Retinal pigment epithelial cell (primary cell): ENCODE measurements at regions not wholly inside any gene's neighbourhood (a gene's known extent, or its start where the extent isn't known, plus 50 kb on each side); places are given as distances from the start of the nearest gene placed in this dataset.

Experiments used
- DNase-seq: peaks from one replicate; pipeline ENCODE4 v3.0.0-alpha.2; 2010; ENCODE audit warnings: low read depth
- H3K4me3 ChIP-seq: 2 replicates; pipeline ENCODE4 v1.5.1; 2011; ENCODE audit warnings: mild to moderate bottlenecking, low read length, control low read depth, moderate library complexity
- TF ChIP-seq, protein P1 (sequence below): conservative IDR thresholded peaks from 2 replicates; pipeline ENCODE4 v1.5.1; 2011; ENCODE audit warnings: low read depth, low read length, control low read depth, inconsistent platforms

DNA sequence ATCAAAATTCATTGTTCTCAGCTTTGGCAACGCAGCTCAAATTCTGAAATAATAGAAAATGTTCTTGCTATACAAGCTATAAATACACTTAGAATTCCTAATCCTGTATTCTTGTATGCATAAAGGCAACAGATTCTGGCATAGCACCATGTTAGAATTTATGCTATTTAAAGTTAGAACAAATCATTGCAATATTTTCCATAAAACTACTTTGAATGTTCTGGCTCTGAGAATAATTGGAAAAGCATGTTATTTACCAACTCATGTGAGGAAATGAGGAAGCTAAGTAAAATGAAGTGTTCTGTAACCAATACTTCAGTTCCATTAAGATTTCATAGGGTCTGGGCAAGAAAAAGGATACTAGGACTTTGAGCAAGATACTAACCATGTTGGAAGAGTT is 888.9 kb downstream of the SQOR start:
- H3K4me3 ChIP-seq: no peak overlapping the region
- no peak for DNase-seq
- TF ChIP-seq, protein P1, sequence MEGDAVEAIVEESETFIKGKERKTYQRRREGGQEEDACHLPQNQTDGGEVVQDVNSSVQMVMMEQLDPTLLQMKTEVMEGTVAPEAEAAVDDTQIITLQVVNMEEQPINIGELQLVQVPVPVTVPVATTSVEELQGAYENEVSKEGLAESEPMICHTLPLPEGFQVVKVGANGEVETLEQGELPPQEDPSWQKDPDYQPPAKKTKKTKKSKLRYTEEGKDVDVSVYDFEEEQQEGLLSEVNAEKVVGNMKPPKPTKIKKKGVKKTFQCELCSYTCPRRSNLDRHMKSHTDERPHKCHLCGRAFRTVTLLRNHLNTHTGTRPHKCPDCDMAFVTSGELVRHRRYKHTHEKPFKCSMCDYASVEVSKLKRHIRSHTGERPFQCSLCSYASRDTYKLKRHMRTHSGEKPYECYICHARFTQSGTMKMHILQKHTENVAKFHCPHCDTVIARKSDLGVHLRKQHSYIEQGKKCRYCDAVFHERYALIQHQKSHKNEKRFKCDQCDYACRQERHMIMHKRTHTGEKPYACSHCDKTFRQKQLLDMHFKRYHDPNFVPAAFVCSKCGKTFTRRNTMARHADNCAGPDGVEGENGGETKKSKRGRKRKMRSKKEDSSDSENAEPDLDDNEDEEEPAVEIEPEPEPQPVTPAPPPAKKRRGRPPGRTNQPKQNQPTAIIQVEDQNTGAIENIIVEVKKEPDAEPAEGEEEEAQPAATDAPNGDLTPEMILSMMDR: no peak

DNA sequence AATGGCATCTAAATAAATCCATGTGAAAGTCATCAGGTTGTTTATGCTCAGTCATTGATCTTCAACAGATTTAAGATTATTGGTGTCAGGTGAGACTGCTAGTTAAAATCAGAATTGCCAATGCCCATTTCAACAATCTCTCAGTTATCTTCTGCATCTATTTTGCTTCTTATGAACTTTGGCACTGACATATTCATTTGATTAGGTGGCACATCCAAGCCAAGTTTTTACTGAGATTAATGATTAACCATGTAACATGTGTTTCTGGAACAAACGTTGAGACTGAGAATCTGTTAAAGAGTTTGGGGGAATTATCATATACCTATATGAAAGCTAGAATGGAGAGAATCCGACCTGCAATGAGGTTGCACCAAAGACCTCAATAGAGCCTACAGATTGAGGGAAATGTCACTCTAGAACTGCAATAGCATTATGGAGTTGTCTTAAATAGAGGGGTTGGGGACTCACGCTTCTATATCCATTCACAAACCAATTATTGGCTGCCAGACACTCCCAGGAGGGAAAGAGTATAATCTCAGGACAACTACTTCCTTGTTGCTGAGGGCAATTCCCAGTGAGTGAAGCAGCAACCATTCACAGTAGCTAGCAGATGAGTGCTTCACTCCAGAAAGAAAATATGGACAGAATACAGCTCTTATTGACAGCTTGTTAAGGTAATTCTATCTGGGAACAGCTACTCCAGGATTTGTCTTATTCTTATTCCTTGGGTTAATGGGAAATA is 891.3 kb downstream of the SQOR start:
- no peak for DNase-seq
- no peak overlapping the region for H3K4me3 ChIP-seq
- TF ChIP-seq, protein P1: no peak

DNA sequence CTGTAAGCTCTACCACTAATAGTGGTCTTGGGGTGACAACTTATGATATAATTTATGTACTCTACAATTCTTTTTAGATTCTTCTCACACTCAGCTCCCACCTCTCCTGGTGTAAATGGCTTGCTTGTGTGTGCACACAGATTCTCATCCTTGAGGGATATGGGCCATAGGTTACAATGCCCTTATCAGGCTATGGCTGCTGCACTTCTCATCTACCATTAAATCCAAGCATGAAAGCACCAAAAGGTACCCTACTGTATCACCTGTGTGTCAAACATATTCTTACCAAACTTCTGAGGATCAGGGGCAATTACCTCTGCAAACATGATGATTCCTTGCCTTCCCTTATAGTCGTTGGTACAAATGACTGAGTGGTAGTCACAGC is 891.9 kb downstream of the SQOR start:
- TF ChIP-seq, protein P1: no peak
- no peak for DNase-seq
- no peak overlapping the region for H3K4me3 ChIP-seq

DNA sequence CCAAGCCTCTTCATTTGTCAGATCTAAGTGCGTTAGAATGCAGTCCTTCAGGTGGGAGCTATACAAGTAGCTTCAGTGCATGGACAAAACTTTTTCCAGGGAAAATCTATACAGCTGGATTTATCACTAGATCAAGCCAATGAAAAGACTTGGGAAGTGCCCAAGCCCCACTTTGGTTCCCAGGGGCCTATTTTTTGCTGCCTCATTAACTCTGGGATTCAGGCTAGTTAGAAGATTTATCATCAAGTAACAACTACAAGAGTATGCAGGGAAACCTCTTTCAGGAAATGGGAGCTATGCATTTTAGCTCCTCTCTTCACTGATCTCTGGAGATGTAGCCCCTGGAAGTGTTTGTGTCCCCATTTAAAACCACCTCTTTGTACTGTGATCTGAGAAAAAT is 908.8 kb downstream of the SQOR start:
- no peak overlapping the region for H3K4me3 ChIP-seq
- no peak for DNase-seq
- TF ChIP-seq, protein P1: no peak

DNA sequence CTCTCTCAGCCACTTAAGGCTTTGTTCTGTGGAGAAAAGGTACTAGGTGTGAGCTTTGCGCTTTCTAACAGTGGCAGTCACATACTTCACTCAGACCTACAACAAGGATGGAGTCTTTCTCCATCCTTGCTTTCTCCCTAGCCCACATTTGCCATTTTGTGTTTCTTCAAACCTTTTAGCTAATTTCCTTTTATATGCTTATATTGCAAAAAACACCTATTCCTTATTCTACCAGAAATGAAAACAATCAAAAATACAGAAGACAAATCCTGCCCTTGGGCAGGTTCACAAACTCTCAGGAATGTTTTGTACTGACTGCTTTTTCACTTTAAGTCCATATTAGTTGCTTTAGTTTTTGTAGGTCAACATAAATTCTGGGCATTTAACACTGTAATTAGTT is 914.2 kb downstream of the SQOR start:
- no peak overlapping the region for H3K4me3 ChIP-seq
- DNase-seq: no peak
- TF ChIP-seq, protein P1: no peak

DNA sequence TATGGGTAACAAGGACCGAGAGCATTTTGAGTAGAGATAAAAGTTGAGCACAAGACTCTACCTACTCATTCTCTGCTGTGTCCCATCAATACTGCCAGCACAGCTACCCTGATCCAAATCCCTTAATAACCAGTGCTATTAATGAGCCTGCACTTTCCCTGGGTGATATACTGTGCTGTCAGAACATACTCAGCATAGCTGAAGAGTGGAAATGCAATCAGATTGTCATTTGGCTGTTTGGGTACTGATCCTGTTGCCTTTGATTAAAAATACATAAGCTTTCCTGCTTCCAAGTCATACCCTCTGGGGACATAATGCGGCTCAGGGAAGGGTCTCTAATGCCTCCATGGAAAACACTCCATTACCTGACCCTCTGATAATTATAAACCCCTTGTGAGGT is 917.5 kb downstream of the SQOR start:
- DNase-seq: no peak
- H3K4me3 ChIP-seq: no peak overlapping the region
- TF ChIP-seq, protein P1: no peak

DNA sequence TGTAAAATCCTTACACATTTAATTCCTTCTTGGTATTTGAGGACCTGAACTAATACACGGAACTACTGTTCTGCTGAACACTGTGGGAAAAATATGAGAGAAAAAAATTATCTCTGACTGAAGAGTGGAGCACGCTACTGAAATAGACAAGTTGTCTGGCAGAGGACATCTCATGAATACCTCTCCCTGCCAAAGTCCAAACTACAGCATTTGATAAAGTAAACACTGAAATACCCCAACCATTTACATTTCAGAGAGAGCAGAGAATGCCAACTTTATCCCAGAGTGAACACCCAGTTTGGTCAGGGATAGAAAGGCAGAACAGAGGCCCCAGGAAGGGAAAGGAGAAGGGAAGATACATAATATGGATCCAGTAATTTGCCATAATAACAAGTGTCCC is 920.7 kb downstream of the SQOR start:
- DNase-seq: no peak

More for the DNA sequence above, 920.7 kb downstream of the SQOR start:
- H3K4me3 ChIP-seq: no peak overlapping the region
- TF ChIP-seq, protein P1: no peak
